Endothelial cell of umbilical vein (primary cell): ENCODE measurements at regions not wholly inside any gene's neighbourhood (a gene's known extent, or its start where the extent isn't known, plus 50 kb on each side); places are given as distances from the start of the nearest gene placed in this dataset.

Experiments used
- BruUV-seq: library from RNA; stranded (reverse); fragments of 400-500 nt; replicated peaks from 2 replicates; lab custom pipeline; 2021; lab: Mats Ljungman, UMichigan
- CTCF ChIA-PET: fragments of 300-600, 350-600 bp; sonication (Branson Sonifier 250); formaldehyde crosslinking; loops from one replicate; lab custom pipeline; 2021; ENCODE audit warnings: antibody characterized with exemption, inconsistent platforms; lab: Charles Lee
- POLR2A ChIA-PET: fragments of 300-600, 350-600 bp; sonication (Branson Sonifier 250); formaldehyde crosslinking; loops from one replicate; lab custom pipeline; 2021; ENCODE audit warnings: antibody characterized with exemption, inconsistent platforms; lab: Charles Lee
- DNase-seq: peaks from one replicate; pipeline ENCODE4 v3.0.0-alpha.2; 2011; ENCODE audit warnings: low read depth, low spot score
- FAIRE-seq: peaks from 2 replicates; lab custom pipeline; 2011; peaks lifted over from hg19 to GRCh38; lab: Jason Lieb, UNC
- H2AFZ ChIP-seq: 2 replicates; pipeline ENCODE4 v1.6.0; 2012; ENCODE audit warnings: low read depth, low read length, control low read depth, inconsistent platforms
- H3K27ac ChIP-seq: 2 replicates; pipeline ENCODE4 v1.5.1; 2011; ENCODE audit warnings: low read depth, mild to moderate bottlenecking, control low read depth, low read length, moderate library complexity; ENCODE audit not compliant: insufficient read depth
- H3K27me3 ChIP-seq, 2 experiments: 2 replicates each; pipeline versions ENCODE4 v1.6.0 to v1.6.1; 2011; ENCODE audit warnings: low read length in 2 of 2, mixed read lengths in 1 of 2; ENCODE audit not compliant: control insufficient read depth in 2 of 2, insufficient read depth in 2 of 2
- H3K36me3 ChIP-seq, 2 experiments: 2 replicates in 1 of 2; 3 replicates in 1 of 2; pipeline ENCODE4 v1.5.1; 2011; ENCODE audit warnings: low read length in 2 of 2, mild to moderate bottlenecking in 1 of 2, moderate library complexity in 1 of 2; ENCODE audit not compliant: control insufficient read depth in 2 of 2, insufficient read depth in 2 of 2; ENCODE audit errors: extremely low read depth in 1 of 2
- H3K4me1 ChIP-seq: 3 replicates; pipeline ENCODE4 v1.5.1; 2011; ENCODE audit warnings: mild to moderate bottlenecking, low read length; ENCODE audit not compliant: control insufficient read depth, insufficient read depth; ENCODE audit errors: extremely low read depth
- H3K4me2 ChIP-seq: 2 replicates; pipeline ENCODE4 v1.6.1; 2011; ENCODE audit warnings: low read length, control low read depth, mixed read lengths; ENCODE audit not compliant: insufficient read depth
- H3K4me3 ChIP-seq, 3 experiments: fragments of 200-600 bp in 1 of 3; sonication (generic), shearing (Covaris generic) in 1 of 3; replicated peaks in 1 of 3; 2 replicates each; pipeline ENCODE4 v1.5.1; 2011 to 2016; ENCODE audit warnings: control low read depth in 3 of 3, low read length in 3 of 3, mild to moderate bottlenecking in 2 of 3, inconsistent platforms in 1 of 3, low read depth in 1 of 3, moderate library complexity in 1 of 3; ENCODE audit not compliant: insufficient read depth in 1 of 3
- H3K79me2 ChIP-seq: 2 replicates; pipeline ENCODE4 v1.6.0; 2012; ENCODE audit warnings: low read length, inconsistent platforms; ENCODE audit not compliant: control insufficient read depth, insufficient read depth
- H3K9ac ChIP-seq: replicated peaks from 2 replicates; pipeline ENCODE3; 2011; ENCODE audit warnings: low read length, control low read depth; ENCODE audit not compliant: insufficient read depth; ENCODE audit errors: extremely low read depth
- H3K9me1 ChIP-seq: replicated peaks from 3 replicates; pipeline ENCODE4 v1.6.0; 2011; ENCODE audit warnings: mild to moderate bottlenecking, low read length; ENCODE audit not compliant: control insufficient read depth, insufficient read depth; ENCODE audit errors: extremely low read depth
- H3K9me3 ChIP-seq: replicated peaks from 2 replicates; pipeline ENCODE4 v1.5.1; 2012; ENCODE audit warnings: low read length, inconsistent platforms; ENCODE audit not compliant: control insufficient read depth, insufficient read depth
- H4K20me1 ChIP-seq: replicated peaks from 2 replicates; pipeline ENCODE3; 2011; ENCODE audit warnings: mild to moderate bottlenecking, low read length; ENCODE audit not compliant: control insufficient read depth, insufficient read depth; ENCODE audit errors: extremely low read depth
- EZH2 ChIP-seq: IDR thresholded peaks from 2 replicates; pipeline ENCODE4 v1.6.1; 2012; ENCODE audit warnings: borderline replicate concordance, low read depth, mild to moderate bottlenecking, moderate library complexity, low read length, inconsistent platforms; ENCODE audit not compliant: severe bottlenecking
- FOS ChIP-seq: IDR thresholded peaks from 2 replicates; pipeline ENCODE4 v1.6.1; 2011; ENCODE audit warnings: mild to moderate bottlenecking, low read length, moderate library complexity, borderline replicate concordance; ENCODE audit not compliant: insufficient read depth
- GATA2 ChIP-seq: IDR thresholded peaks from 2 replicates; pipeline ENCODE4 v1.7.0; 2011; ENCODE audit warnings: low read depth, mild to moderate bottlenecking, moderate library complexity, mixed read lengths, low read length; ENCODE audit not compliant: insufficient read length, insufficient read depth
- JUN ChIP-seq: IDR thresholded peaks from 2 replicates; pipeline ENCODE4 v1.6.1; 2011; ENCODE audit warnings: borderline replicate concordance, low read depth; ENCODE audit not compliant: insufficient read length, insufficient read depth
- MYC ChIP-seq: IDR thresholded peaks from one replicate; pipeline ENCODE4 v1.6.1; 2011; ENCODE audit warnings: mild to moderate bottlenecking, low read depth, low read length
- POLR2A ChIP-seq: IDR thresholded peaks from 2 replicates; pipeline ENCODE4 v1.6.1; 2012; ENCODE audit warnings: low read depth, mild to moderate bottlenecking, control low read depth, low read length
- POLR2AphosphoS5 ChIP-seq: IDR thresholded peaks from 2 replicates; pipeline ENCODE4 v1.6.1; 2012; ENCODE audit warnings: low read depth, mild to moderate bottlenecking, control low read depth, low read length, moderate library complexity; ENCODE audit not compliant: insufficient read depth
- dilution Hi-C: fragments of 300-500 bp; cut with MboI; formaldehyde crosslinking; loops from one replicate; pipeline ENCODE4 v1.15.0; 2019; ENCODE audit warnings: low sequenced_read_pairs; ENCODE audit not compliant: extremely low pct_ligation_motif_present
- intact Hi-C: fragments of 100-400 bp; cut with micrococcal nuclease; formaldehyde crosslinking; loops from one replicate; pipeline ENCODE4 v1.10.0; 2022
- TF ChIP-seq, protein P1 (sequence below), 2 donors: IDR thresholded peaks; 1 replicate in 1 of 2; 2 replicates in 1 of 2; pipeline ENCODE4 v1.5.1; 2011; ENCODE audit warnings: low read length in 2 of 2, mild to moderate bottlenecking in 2 of 2, moderate library complexity in 2 of 2, control low read depth in 1 of 2, inconsistent platforms in 1 of 2, low read depth in 1 of 2; ENCODE audit not compliant: insufficient read depth in 1 of 2; ENCODE audit errors: extremely low read depth in 1 of 2
- TF ChIP-seq, protein P2 (sequence below): IDR thresholded peaks from 2 replicates; pipeline ENCODE4 v1.6.1; 2011; ENCODE audit not compliant: insufficient read depth, insufficient read length

DNA sequence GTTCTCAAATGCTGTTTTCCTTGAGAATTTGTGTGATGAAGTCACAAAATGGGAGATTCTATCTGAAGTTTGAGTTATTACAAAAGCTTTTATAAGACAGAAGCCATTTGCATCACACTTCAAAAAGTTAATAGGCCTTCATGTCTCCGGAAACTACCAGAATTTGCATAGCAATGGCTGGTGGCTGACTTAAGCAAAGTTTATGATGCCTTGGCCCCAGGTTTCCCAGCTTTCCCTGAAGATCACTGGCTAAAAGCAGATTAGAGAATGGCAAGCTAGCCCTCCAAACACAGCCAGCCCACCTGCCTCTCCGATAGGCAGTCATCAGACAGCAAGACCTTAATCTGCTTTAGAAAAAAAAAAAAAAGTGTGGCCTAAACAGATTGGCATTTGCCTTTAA, 197.8 kb downstream of the HS3ST1 start:
- no peak for DNase-seq
- Histone ChIP-seq H3K27me3 (no peaks in the 10 kb centered on the region), H3K4me1 (peaks cover 2% of the 10 kb centered on the region), H3K79me2 (no peaks in the 10 kb centered on the region), H3K4me3 (no peak overlapping the region), H3K9me1 (no peaks in the 10 kb centered on the region), H3K36me3 (no peaks in the 10 kb centered on the region), H4K20me1 (no peaks in the 10 kb centered on the region), H3K9ac (no peak overlapping the region), H3K27ac (no peak overlapping the region), H2AFZ (no peak overlapping the region), H3K9me3 (no peaks in the 10 kb centered on the region), H3K4me2 (no peak overlapping the region)
- POLR2A ChIA-PET = no interaction called here
- dilution Hi-C loops = no loop called here
- no peak for FAIRE-seq
- TF ChIP-seq FOS (no peak), MYC (no peak), GATA2 (no peak), POLR2A (no peak), POLR2AphosphoS5 (no peak), JUN (no peak), EZH2 (no peak)
- TF ChIP-seq, protein P1, sequence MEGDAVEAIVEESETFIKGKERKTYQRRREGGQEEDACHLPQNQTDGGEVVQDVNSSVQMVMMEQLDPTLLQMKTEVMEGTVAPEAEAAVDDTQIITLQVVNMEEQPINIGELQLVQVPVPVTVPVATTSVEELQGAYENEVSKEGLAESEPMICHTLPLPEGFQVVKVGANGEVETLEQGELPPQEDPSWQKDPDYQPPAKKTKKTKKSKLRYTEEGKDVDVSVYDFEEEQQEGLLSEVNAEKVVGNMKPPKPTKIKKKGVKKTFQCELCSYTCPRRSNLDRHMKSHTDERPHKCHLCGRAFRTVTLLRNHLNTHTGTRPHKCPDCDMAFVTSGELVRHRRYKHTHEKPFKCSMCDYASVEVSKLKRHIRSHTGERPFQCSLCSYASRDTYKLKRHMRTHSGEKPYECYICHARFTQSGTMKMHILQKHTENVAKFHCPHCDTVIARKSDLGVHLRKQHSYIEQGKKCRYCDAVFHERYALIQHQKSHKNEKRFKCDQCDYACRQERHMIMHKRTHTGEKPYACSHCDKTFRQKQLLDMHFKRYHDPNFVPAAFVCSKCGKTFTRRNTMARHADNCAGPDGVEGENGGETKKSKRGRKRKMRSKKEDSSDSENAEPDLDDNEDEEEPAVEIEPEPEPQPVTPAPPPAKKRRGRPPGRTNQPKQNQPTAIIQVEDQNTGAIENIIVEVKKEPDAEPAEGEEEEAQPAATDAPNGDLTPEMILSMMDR (IDR thresholded peaks at IDR 0.05; ENCODE audit: extremely low read depth in 1 of 2, insufficient read depth in 1 of 2, low read depth in 1 of 2, low read length in 2 of 2) = no peak
- TF ChIP-seq, protein P2, sequence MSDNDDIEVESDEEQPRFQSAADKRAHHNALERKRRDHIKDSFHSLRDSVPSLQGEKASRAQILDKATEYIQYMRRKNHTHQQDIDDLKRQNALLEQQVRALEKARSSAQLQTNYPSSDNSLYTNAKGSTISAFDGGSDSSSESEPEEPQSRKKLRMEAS = no peak
- intact Hi-C loops = no loop called here
- CTCF ChIA-PET = no interaction called here
- no TSS peak for BruUV-seq
